ENCODE measurements at regions not wholly inside any gene's neighbourhood (a gene's known extent, or its start where the extent isn't known, plus 50 kb on each side); places are given as distances from the start of the nearest gene placed in this dataset.
A peak's percentile ranks its signal among the peaks of the same experiment; 100 is the strongest.

- no peak for DNase-seq
These were observed 583.4 kb downstream of the BCKDHB start for GRCh38 chr6:80689716-80690395.

DNA sequence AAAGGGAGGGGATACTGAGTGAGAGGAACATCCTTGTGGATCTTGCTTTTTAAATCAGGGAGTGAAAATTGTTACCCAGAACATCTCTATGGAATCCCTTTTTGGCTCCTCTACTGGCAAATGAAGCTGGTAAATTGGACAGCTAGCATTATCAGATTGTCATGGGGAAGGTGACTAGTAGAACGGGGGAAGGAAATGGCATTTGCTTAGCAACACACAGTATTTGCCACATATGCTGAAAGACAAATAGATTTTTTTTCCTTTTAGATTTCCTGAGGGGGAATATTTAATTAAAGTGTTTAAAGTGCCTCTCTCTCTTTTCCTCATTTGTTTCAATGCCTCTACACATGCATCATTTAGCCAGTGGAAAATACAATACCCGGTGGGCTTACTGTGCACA lies 573.5 kb downstream of the BCKDHB start:
- DNase-seq: peak in 1 of 3 experiments; percentile 15

DNA sequence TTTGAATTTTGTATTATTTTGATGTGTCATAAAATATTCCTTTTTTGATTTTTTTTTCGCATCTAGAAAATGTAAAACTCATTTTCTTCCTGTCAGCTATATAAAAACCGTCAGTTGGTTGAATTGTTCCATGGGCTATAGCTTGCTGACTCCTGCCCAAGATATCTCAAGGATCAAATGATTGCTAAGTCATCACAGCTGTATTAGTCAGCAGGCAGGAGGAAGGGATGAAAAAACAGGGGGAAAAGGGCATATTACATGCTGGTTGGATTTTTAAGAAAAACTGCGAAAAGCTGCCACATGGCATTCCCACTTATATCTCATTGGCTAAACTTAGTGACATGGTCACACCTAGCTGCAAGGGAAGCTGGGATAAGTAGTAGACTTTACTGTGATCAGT lies 569.9 kb downstream of the BCKDHB start:
- DNase-seq: no peak

DNA sequence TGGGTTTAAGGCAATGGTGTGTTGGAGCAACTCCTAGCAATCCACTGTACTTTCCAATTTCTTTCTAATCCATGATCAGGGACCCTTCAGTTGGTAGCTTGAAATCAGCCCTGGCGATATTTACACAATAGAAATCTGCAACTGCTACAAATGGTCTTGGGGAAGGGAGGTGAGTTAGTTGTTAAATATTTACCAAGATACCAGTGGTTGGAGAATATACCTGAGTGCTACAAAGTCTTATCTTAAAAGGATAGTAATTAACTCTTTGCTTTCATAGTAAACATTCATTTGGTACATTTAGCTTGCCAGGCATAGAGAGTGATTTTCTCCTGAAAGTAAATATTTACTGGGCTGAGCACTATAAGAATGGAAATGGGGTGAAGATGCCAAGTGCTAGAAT lies 568.2 kb downstream of the BCKDHB start:
- DNase-seq: peak in 1 of 3 experiments; percentile 16

- DNase-seq: no peak
These were observed 566.9 kb downstream of the BCKDHB start for GRCh38 chr6:80673367-80673766.

- peak in 2 of 3 experiments; percentile 48 to 85 for DNase-seq
These were observed 560.5 kb downstream of the BCKDHB start for GRCh38 chr6:80667006-80667405.

DNA sequence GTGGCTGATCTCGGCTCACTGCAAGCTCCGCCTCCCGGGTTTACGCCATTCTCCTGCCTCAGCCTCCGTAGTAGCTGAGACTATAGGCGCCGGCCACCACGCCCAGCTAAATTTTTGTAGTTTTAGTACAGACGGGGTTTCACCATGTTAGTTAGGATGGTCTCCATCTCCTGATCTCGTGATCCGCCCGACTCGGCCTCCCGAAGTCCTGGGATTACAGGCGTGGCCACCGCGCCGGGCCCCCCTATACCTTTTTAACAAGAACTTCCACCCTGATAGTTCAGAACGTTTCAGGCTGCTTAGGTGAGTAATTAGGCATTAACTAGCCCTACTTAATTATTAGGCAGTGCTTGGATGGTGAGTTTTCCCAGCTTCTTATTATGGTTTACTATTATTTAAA lies 552.5 kb downstream of the BCKDHB start:
- no peak for DNase-seq

- no peak for DNase-seq
These were observed 540.7 kb downstream of the BCKDHB start for GRCh38 chr6:80647156-80647555.

DNA sequence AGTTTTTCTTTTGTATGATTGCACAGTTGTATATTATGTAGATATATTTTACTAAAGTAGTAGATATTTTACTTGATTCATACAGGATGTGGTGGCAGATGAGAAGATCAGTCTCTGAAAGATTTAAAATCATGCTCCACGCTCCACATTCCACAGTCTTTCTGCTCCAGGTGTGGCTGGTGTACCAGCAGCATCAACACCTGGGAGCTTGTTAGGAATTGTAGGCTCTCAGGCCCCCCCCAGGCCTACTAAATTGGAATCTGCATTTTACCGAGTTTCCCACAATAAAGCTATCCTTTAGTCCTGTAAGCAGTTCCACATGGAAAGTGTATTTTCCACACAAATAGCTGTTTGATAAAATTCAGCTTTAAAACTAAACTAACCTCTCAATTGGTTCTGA lies 537.4 kb downstream of the BCKDHB start:
- no peak for DNase-seq

- DNase-seq: no peak
These were observed 536.0 kb downstream of the BCKDHB start for GRCh38 chr6:80642452-80642851.

GRCh38 chr6:80641591-80641990 lies 535.1 kb downstream of the BCKDHB start:
- no peak for DNase-seq

GRCh38 chr6:80640176-80640575 lies 533.7 kb downstream of the BCKDHB start:
- DNase-seq: no peak

DNA sequence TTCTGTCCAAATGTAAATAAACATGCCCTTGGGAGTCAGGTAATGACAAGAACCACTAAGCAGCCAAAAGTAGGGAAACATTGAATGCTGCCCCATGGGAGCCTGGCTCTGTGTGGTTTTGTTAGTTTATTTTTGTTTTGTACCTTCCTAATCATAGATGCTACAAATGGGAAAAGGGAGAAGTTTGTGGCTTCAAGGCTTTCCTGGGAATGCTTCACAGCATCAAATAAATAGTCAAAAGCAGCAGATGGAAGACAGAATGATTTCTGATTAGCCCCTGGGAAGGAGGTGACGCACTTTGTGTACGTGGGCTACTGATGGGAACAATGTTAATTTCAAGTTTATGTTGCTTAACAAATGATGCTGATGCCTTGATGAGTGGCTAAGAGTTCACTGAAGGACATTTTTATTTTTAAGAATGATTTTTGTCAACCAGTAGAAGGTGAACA lies 532.7 kb downstream of the BCKDHB start:
- no peak for DNase-seq

DNA sequence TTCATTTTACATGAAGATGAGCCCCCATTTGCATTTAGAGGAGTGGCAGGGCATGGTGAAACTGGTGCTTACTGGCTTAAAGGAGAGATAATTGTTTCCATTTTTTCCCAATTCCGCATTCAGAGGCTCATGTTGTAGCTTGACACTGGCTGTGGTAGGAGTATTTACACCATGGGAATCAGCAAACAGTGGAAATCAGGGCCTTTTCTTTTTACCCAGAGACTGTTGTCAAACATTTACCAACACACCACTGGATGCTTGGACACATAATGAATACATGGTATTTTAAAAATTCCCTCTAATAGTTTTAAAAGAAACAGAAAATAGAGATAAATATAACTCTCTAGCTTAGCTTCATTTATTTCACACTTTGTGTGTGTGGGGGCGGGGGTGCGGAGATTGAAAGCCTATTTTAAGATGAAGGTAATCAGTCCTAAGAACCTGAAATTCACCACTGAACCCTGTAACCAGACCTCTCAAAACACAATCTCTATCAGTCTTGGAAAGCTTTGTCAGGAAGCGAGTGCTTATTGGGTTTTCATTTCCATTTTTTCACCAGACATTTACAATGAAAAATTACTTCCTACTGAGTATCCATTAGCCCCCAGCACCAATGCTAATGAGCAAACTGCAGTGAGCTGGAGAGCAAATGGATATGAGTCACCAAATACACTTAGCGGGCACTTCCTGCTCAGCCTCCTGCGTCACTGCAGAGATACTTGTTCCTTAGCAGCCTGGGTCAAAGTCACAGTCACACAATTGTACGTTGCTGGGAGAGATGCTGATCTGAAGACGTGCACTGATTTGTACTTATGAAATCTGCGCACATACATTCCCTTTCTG lies 532.0 kb downstream of the BCKDHB start:
- DNase-seq: peak; percentile 64 to 92 (median 67)

- DNase-seq: no peak
These were observed 530.8 kb downstream of the BCKDHB start for GRCh38 chr6:80637312-80637711.

GRCh38 chr6:80636689-80637088 lies 530.2 kb downstream of the BCKDHB start:
- no peak for DNase-seq

- no peak for DNase-seq
These were observed 526.9 kb downstream of the BCKDHB start for GRCh38 chr6:80633412-80633811.

DNA sequence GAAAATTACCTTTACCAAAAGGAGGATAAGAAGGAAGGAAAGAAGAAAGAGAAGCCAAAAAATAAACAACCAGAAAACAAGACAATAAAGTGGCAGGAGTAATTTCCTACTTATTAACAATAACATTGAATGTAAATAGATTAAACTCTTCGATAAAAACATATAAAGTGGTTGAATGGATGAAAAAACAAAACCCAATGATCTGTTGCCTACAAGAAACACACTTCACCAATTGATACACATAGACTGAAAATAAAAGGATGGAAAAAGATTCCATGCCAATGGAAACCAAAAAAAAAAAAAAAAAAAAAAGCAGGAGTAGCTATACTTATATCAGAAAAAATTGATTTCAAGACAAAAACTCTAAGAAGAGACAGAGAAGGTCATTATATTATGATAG lies 518.9 kb downstream of the BCKDHB start:
- no peak for DNase-seq

GRCh38 chr6:80623066-80623815 lies 516.8 kb downstream of the BCKDHB start:
- DNase-seq: no peak

DNA sequence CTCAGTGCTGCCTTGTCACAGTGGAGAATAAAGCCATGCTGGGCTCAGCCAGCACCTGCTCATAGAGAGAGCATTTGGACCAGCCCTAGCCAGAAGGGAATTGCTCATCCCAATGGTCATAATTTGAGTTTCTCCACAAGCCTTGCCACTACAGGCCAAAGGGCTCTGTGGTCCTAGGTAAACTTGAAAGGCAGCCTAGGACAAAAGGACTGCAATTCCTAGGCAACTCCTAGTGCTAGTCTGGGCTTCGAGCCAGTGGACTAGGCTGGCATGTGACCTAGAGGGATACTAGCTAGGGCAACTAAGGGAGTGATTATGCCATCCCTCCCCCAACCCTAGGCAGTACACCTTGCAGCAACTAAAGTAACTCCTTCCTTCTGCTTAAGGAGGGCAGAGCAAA lies 516.2 kb downstream of the BCKDHB start:
- DNase-seq: no peak

DNA sequence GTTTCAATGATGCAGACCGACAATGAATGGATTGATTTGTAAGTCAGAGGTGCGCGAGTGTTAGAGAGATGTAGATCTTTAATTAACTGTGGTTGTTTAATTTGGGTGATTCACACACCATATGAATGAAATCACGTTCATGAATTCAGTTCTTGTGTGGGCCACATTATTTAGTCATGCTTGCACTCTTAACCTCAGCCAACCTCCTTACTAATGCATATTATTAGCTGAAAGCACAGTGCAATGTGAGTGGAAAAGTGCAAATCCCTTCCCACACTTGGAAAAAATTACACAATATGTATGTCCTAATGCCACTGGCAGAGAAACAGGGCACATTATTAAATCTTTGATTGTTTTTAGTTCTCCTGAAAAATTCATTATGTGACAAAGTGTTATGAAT lies 512.5 kb downstream of the BCKDHB start:
- DNase-seq: no peak

- DNase-seq: no peak
These were observed 504.4 kb downstream of the BCKDHB start for GRCh38 chr6:80610846-80611245.

DNA sequence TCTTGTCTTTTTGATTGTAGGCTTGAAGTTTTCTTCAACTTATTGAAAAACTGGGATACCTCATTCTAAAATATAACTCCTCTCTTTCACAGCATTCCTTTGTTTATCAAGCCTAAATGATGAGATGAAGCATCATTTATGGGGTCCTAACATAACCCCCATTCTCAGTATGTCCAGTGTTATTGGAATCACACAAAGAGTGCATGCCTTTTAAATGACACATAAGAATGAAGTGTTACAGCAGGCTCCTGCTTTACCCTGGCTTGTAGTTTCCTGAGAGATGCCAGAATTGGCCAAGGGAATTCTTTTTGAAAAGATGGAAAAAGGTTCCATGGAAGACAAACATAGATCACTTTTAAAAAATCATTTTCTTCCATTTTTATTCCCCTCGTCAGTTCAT lies 502.4 kb downstream of the BCKDHB start:
- DNase-seq: no peak

Measured in NCI-H1417 (cell line).